NCI-H774 (cell line): ENCODE measurements at regions not wholly inside any gene's neighbourhood (a gene's known extent, or its start where the extent isn't known, plus 50 kb on each side); places are given as distances from the start of the nearest gene placed in this dataset.
"Not testable (repeated sequence)": the region's sequence is repeated elsewhere in the genome, so short reads cannot be mapped to it uniquely, and the experiment has no call there.

Experiments used
- DNase-seq: peaks from one replicate; lab custom pipeline; 2025; lab: John Stamatoyannopoulos, UW

GRCh38 chr6:88499845-88500699 lies 333.9 kb upstream of the CNR1 start:
- DNase-seq, result no peak

GRCh38 chr6:88499436-88499835 lies 333.3 kb upstream of the CNR1 start:
- DNase-seq, result no peak

- not testable (repeated sequence) for DNase-seq
Observed at GRCh38 chr6:88497403-88497802, 331.3 kb upstream of the CNR1 start.

- no peak for DNase-seq
Observed at GRCh38 chr6:88494401-88495140, 328.4 kb upstream of the CNR1 start.

- no peak for DNase-seq
Observed at GRCh38 chr6:88493717-88494116, 327.6 kb upstream of the CNR1 start.

- no peak for DNase-seq
Observed at GRCh38 chr6:88492824-88493223, 326.7 kb upstream of the CNR1 start.

GRCh38 chr6:88492241-88492640 lies 326.1 kb upstream of the CNR1 start:
- DNase-seq, result no peak

- no peak for DNase-seq
Observed at GRCh38 chr6:88491266-88491880, 325.2 kb upstream of the CNR1 start.

GRCh38 chr6:88490908-88491264 lies 324.7 kb upstream of the CNR1 start:
- DNase-seq, result no peak

GRCh38 chr6:88490195-88490907 lies 324.2 kb upstream of the CNR1 start:
- no peak for DNase-seq

- no peak for DNase-seq
Observed at GRCh38 chr6:88483424-88483823, 317.3 kb upstream of the CNR1 start.

- DNase-seq, result no peak
Observed at GRCh38 chr6:88482465-88482864, 316.3 kb upstream of the CNR1 start.

- DNase-seq, result no peak
Observed at GRCh38 chr6:88481519-88481918, 315.4 kb upstream of the CNR1 start.

- DNase-seq, result no peak
Observed at GRCh38 chr6:88480816-88481215, 314.7 kb upstream of the CNR1 start.

GRCh38 chr6:88477413-88477812 lies 311.3 kb upstream of the CNR1 start:
- no peak for DNase-seq

- no peak for DNase-seq
Observed at GRCh38 chr6:88476388-88476787, 310.2 kb upstream of the CNR1 start.

GRCh38 chr6:88474720-88475119 lies 308.6 kb upstream of the CNR1 start:
- DNase-seq, result no peak

GRCh38 chr6:88473589-88473988 lies 307.4 kb upstream of the CNR1 start:
- no peak for DNase-seq

- no peak for DNase-seq
Observed at GRCh38 chr6:88472851-88473525, 306.8 kb upstream of the CNR1 start.

- DNase-seq, result no peak
Observed at GRCh38 chr6:88459643-88460042, 293.5 kb upstream of the CNR1 start.

- no peak for DNase-seq
Observed at GRCh38 chr6:88459189-88459588, 293.0 kb upstream of the CNR1 start.

GRCh38 chr6:88458662-88459061 lies 292.5 kb upstream of the CNR1 start:
- no peak for DNase-seq
